ENCODE measurements at regions not wholly inside any gene's neighbourhood (a gene's known extent, or its start where the extent isn't known, plus 50 kb on each side); places are given as distances from the start of the nearest gene placed in this dataset.

DNA sequence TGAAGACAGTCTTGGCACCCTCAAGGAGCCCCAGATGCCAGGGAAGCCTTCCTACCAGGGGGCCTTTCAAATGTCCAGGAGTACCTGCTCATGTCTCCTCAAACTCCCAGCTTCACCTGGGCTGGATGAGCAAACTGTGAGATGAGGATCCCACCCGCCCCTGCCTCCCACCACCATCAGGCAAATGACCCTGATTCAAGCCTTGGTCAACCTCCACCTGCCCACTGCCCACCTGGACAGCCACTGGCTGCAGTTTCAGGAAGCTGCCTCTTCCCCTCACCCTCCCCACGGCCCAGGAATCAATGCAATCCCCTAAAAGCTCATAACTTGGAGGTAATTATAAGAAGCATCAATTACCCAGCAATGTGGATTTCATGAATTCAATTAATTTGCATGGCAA is 122.7 kb downstream of the BUD13 start:
- DNase-seq (ENCODE audit: extremely low read depth, low read depth), result no peak
- no peak overlapping the region for H3K4me3 ChIP-seq (replicated peaks; ENCODE audit: low read depth, low read length)
- TF ChIP-seq, protein P1, sequence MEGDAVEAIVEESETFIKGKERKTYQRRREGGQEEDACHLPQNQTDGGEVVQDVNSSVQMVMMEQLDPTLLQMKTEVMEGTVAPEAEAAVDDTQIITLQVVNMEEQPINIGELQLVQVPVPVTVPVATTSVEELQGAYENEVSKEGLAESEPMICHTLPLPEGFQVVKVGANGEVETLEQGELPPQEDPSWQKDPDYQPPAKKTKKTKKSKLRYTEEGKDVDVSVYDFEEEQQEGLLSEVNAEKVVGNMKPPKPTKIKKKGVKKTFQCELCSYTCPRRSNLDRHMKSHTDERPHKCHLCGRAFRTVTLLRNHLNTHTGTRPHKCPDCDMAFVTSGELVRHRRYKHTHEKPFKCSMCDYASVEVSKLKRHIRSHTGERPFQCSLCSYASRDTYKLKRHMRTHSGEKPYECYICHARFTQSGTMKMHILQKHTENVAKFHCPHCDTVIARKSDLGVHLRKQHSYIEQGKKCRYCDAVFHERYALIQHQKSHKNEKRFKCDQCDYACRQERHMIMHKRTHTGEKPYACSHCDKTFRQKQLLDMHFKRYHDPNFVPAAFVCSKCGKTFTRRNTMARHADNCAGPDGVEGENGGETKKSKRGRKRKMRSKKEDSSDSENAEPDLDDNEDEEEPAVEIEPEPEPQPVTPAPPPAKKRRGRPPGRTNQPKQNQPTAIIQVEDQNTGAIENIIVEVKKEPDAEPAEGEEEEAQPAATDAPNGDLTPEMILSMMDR (IDR thresholded peaks at IDR 0.05; ENCODE audit: low read depth, low read length, missing control alignments), result no peak

DNA sequence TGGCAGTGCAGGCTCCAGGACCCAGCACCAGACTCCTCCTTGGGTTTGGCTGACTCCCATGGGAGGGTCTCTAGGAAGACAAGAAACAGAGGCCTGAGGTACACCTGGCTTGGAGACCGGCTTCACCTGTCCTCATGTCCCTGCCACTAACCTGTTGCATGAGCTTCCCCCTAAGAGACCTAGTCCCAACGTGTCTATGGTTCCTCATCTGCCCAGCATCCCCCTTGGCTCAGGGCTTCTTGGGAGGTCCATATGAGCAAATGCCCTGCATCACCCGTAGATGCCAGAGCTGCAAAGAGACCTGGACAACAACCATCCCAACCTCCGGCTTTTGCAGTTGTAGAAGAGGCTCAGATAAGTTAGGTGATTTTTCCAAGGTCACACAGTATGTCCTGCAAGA is 123.5 kb downstream of the BUD13 start:
- DNase-seq (ENCODE audit: extremely low read depth, low read depth), result no peak
- no peak overlapping the region for H3K4me3 ChIP-seq (replicated peaks; ENCODE audit: low read depth, low read length)
- TF ChIP-seq, protein P1 (IDR thresholded peaks at IDR 0.05; ENCODE audit: low read depth, low read length, missing control alignments), result no peak

DNA sequence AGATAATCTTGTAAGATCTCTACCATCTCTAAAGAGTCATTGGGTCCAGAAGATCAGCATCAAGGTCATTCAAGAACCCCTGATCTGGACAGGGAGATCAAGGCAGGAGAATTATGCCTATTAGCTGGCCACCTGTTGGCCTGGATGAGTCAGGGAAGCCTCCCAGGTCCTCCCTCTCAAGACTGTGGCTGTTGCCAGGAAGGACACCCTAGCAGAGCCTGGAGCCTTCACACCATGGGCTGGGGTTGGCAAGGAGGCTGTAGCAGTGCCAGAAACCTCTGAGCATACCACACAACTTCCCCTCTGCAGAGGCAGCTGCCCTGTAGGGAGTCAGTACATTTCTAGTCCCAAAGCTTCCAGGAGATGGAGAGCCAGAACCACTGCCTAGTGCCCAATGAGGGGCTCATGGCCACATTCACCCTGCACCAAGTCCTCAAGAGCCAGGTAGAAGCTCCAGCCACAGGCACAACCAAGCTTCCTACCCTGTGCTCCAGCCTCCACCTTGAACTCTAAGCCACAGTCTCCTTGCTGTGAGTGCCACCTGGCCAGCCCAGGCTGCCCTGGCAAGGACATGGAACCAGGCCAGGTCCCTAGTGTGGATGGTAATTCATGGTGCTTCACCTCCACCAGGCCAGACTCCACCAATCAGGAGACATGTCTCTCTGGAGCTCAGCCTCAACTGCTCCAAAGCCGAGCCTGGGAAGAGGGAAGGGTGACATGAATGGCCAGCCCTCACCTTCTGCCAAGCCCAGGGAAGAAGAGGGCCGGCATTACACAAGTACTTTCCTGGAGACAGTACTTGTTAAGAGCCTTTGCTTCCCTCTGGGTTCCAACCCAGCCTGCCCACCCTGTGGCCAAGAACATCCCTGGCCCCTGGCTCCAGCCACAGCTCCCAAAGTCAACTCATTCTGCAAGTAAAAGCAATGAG is 124.3 kb downstream of the BUD13 start:
- TF ChIP-seq, protein P1 (IDR thresholded peaks at IDR 0.05; ENCODE audit: low read depth, low read length, missing control alignments), result no peak
- no peak overlapping the region for H3K4me3 ChIP-seq (replicated peaks; ENCODE audit: low read depth, low read length)
- no peak for DNase-seq (ENCODE audit: extremely low read depth, low read depth)

DNA sequence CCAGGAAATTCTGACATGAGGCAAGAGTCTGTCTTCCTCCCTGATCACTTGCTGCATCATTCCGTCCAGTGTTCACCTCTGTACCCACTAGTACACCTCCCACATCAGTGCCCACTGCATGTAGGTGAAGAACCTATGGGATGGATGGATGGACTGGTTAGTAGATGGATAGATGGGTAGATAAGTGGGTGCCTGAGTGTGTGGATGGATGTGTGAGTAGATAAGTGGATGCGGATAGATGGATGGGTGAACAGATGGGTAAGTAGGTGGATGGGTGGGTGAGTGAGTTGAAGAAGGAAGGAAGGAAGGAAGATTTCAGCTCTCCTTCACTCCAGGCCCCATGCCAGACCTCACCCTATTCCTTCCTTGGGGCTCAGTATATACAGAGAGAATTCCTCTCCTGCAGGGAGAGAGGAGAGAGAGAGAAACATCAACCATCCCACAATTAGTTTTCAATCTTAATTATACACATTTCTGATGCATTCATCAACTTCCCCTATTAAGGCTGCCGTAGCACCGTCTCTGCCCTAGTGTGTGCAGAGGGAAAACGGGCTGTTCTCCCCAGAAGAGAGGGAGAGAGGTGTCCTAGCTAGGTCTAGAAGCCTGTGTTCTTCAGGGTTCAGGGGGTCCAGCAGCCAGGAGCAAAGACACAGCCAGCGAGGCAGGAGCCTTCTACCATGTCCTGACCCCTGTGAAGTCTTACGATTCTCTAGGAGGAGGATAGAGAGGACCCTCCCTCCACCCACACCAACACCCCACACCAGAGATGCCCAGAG is 125.3 kb downstream of the BUD13 start:
- H3K4me3 ChIP-seq (replicated peaks; ENCODE audit: low read depth, low read length), result no peak overlapping the region
- TF ChIP-seq, protein P1 (IDR thresholded peaks at IDR 0.05; ENCODE audit: low read depth, low read length, missing control alignments), result no peak
- no peak for DNase-seq (ENCODE audit: extremely low read depth, low read depth)

DNA sequence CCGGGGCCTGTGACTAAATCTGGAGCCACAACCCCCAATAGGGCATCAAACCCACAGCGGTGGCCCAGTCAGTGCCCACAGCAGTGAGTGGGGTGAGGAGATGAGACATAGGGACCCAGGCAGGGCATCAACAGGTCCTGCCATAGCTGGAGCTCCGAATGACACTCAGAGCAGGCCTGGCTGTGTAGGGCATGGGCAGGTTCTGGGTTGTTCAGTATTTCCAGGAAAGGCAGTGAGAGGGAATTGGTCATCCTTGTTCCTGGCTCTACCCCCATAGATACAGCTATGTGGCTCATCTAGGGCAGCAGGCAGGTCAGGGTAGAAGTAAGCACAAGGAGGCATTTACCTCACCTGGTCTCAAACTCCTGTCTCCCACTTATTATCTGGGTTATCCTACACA is 126.6 kb downstream of the BUD13 start:
- no peak overlapping the region for H3K4me3 ChIP-seq (replicated peaks; ENCODE audit: low read depth, low read length)
- DNase-seq (ENCODE audit: extremely low read depth, low read depth), result no peak
- TF ChIP-seq, protein P1 (IDR thresholded peaks at IDR 0.05; ENCODE audit: low read depth, low read length, missing control alignments), result no peak

DNA sequence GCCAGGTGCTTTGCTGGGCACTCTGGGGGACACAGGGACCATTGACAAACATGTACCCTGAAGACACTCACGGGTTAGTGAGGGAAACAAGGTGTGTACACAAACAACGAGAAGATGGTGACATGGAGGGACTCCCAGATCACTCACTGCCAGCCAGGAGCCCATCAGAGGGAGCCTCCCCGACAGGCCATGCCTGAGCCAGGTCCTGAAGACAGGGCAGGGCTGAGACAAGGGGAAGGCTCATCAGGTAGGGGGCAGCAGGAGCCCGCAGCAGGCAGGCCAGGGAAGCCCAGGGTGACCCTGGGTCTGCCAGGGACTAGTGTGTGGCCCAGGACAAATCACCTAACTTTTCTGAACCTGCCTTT is 127.9 kb downstream of the BUD13 start:
- H3K4me3 ChIP-seq (replicated peaks; ENCODE audit: low read depth, low read length), result no peak overlapping the region
- no peak for DNase-seq (ENCODE audit: extremely low read depth, low read depth)
- TF ChIP-seq, protein P1 (IDR thresholded peaks at IDR 0.05; ENCODE audit: low read depth, low read length, missing control alignments), result no peak
